ENCODE measurements at regions not wholly inside any gene's neighbourhood (a gene's known extent, or its start where the extent isn't known, plus 50 kb on each side); places are given as distances from the start of the nearest gene placed in this dataset.

GRCh38 chr12:124494751-124495129, 72.7 kb downstream of the NCOR2 start:
- peaks cover 22% of the 10 kb centered on the region for H3K4me1 ChIP-seq (ENCODE audit: control insufficient read depth, insufficient read depth, low read length)
- no peak overlapping the region for H3K4me3 ChIP-seq (ENCODE audit: low read depth, low read length)
- H3K27ac ChIP-seq (ENCODE audit: low read depth, low read length), result no peak overlapping the region
- no peaks in the 10 kb centered on the region for H3K9me3 ChIP-seq (ENCODE audit: control insufficient read depth, insufficient read depth, low read depth, low read length)
- no peaks in the 10 kb centered on the region for H3K27me3 ChIP-seq (ENCODE audit: control insufficient read depth, insufficient read depth, low read length)
- peaks cover 38% of the 10 kb centered on the region; the same call in 1 of the 2 replicates for H3K36me3 ChIP-seq (ENCODE audit: control insufficient read depth, insufficient read depth, low read length)
- no peak overlapping the region for H3K9ac ChIP-seq (ENCODE audit: low read length)

- H3K36me3 ChIP-seq (ENCODE audit: control insufficient read depth, insufficient read depth, low read length), result peaks cover 39% of the 10 kb centered on the region; the same call in 1 of the 2 replicates
These were observed 73.3 kb downstream of the NCOR2 start for GRCh38 chr12:124493809-124494750.

GRCh38 chr12:124492879-124493808, 74.3 kb downstream of the NCOR2 start:
- Histone ChIP-seq H3K4me3 (ENCODE audit: low read depth, low read length) (no peak overlapping the region), H3K36me3 (ENCODE audit: control insufficient read depth, insufficient read depth, low read length) (peaks cover 39% of the 10 kb centered on the region; the same call in 1 of the 2 replicates), H3K9me3 (ENCODE audit: control insufficient read depth, insufficient read depth, low read depth, low read length) (no peaks in the 10 kb centered on the region), H3K27ac (ENCODE audit: low read depth, low read length) (no peak overlapping the region), H3K9ac (ENCODE audit: low read length) (peak overlapping the region; percentile 30), H3K4me1 (ENCODE audit: control insufficient read depth, insufficient read depth, low read length) (peaks cover 18% of the 10 kb centered on the region; the same call in 1 of the 2 replicates), H3K27me3 (ENCODE audit: control insufficient read depth, insufficient read depth, low read length) (no peaks in the 10 kb centered on the region)

More at GRCh38 chr12:124493809-124494750, 73.3 kb downstream of the NCOR2 start:
- Histone ChIP-seq H3K9me3 (ENCODE audit: control insufficient read depth, insufficient read depth, low read depth, low read length) (no peaks in the 10 kb centered on the region), H3K4me1 (ENCODE audit: control insufficient read depth, insufficient read depth, low read length) (peaks cover 16% of the 10 kb centered on the region), H3K27me3 (ENCODE audit: control insufficient read depth, insufficient read depth, low read length) (no peaks in the 10 kb centered on the region), H3K27ac (ENCODE audit: low read depth, low read length) (no peak overlapping the region), H3K4me3 (ENCODE audit: low read depth, low read length) (no peak overlapping the region), H3K9ac (ENCODE audit: low read length) (no peak overlapping the region)

GRCh38 chr12:124491856-124492420, 75.5 kb downstream of the NCOR2 start:
- Histone ChIP-seq H3K9me3 (ENCODE audit: control insufficient read depth, insufficient read depth, low read depth, low read length) (no peaks in the 10 kb centered on the region), H3K27me3 (ENCODE audit: control insufficient read depth, insufficient read depth, low read length) (no peaks in the 10 kb centered on the region), H3K27ac (ENCODE audit: low read depth, low read length) (no peak overlapping the region), H3K4me1 (ENCODE audit: control insufficient read depth, insufficient read depth, low read length) (peaks cover 20% of the 10 kb centered on the region; the same call in 1 of the 2 replicates), H3K4me3 (ENCODE audit: low read depth, low read length) (no peak overlapping the region), H3K36me3 (ENCODE audit: control insufficient read depth, insufficient read depth, low read length) (peaks cover 39% of the 10 kb centered on the region; the same call in 1 of the 2 replicates), H3K9ac (ENCODE audit: low read length) (no peak overlapping the region)

- Histone ChIP-seq H3K9me3 (ENCODE audit: control insufficient read depth, insufficient read depth, low read depth, low read length) (no peaks in the 10 kb centered on the region), H3K4me1 (ENCODE audit: control insufficient read depth, insufficient read depth, low read length) (peaks cover 16% of the 10 kb centered on the region; the same call in 1 of the 2 replicates), H3K27ac (ENCODE audit: low read depth, low read length) (no peak overlapping the region), H3K9ac (ENCODE audit: low read length) (no peak overlapping the region), H3K27me3 (ENCODE audit: control insufficient read depth, insufficient read depth, low read length) (no peaks in the 10 kb centered on the region), H3K36me3 (ENCODE audit: control insufficient read depth, insufficient read depth, low read length) (peaks cover 42% of the 10 kb centered on the region), H3K4me3 (ENCODE audit: low read depth, low read length) (no peak overlapping the region)
These were observed 76.1 kb downstream of the NCOR2 start for GRCh38 chr12:124491310-124491709.

- Histone ChIP-seq H3K4me3 (ENCODE audit: low read depth, low read length) (no peak overlapping the region), H3K9ac (ENCODE audit: low read length) (no peak overlapping the region), H3K27ac (ENCODE audit: low read depth, low read length) (no peak overlapping the region), H3K4me1 (ENCODE audit: control insufficient read depth, insufficient read depth, low read length) (peaks cover 16% of the 10 kb centered on the region; the same call in 1 of the 2 replicates), H3K9me3 (ENCODE audit: control insufficient read depth, insufficient read depth, low read depth, low read length) (no peaks in the 10 kb centered on the region), H3K27me3 (ENCODE audit: control insufficient read depth, insufficient read depth, low read length) (no peaks in the 10 kb centered on the region), H3K36me3 (ENCODE audit: control insufficient read depth, insufficient read depth, low read length) (peaks cover 46% of the 10 kb centered on the region)
These were observed 76.7 kb downstream of the NCOR2 start for GRCh38 chr12:124490584-124491305.

- Histone ChIP-seq H3K4me1 (ENCODE audit: control insufficient read depth, insufficient read depth, low read length) (peaks cover 16% of the 10 kb centered on the region; the same call in 1 of the 2 replicates), H3K36me3 (ENCODE audit: control insufficient read depth, insufficient read depth, low read length) (peaks cover 49% of the 10 kb centered on the region), H3K27me3 (ENCODE audit: control insufficient read depth, insufficient read depth, low read length) (no peaks in the 10 kb centered on the region), H3K9ac (ENCODE audit: low read length) (no peak overlapping the region), H3K9me3 (ENCODE audit: control insufficient read depth, insufficient read depth, low read depth, low read length) (no peaks in the 10 kb centered on the region), H3K4me3 (ENCODE audit: low read depth, low read length) (no peak overlapping the region), H3K27ac (ENCODE audit: low read depth, low read length) (no peak overlapping the region)
These were observed 77.4 kb downstream of the NCOR2 start for GRCh38 chr12:124489915-124490583.

- Histone ChIP-seq H3K4me3 (ENCODE audit: low read depth, low read length) (no peak overlapping the region), H3K9ac (ENCODE audit: low read length) (no peak overlapping the region), H3K36me3 (ENCODE audit: control insufficient read depth, insufficient read depth, low read length) (peaks cover 42% of the 10 kb centered on the region), H3K27ac (ENCODE audit: low read depth, low read length) (0 out of 2 replicates have a peak overlapping the region, but pooled peaks have one; percentile 51), H3K9me3 (ENCODE audit: control insufficient read depth, insufficient read depth, low read depth, low read length) (no peaks in the 10 kb centered on the region), H3K4me1 (ENCODE audit: control insufficient read depth, insufficient read depth, low read length) (peaks cover 16% of the 10 kb centered on the region; the same call in 1 of the 2 replicates), H3K27me3 (ENCODE audit: control insufficient read depth, insufficient read depth, low read length) (no peaks in the 10 kb centered on the region)
These were observed 78.2 kb downstream of the NCOR2 start for GRCh38 chr12:124489220-124489619.

- Histone ChIP-seq H3K27ac (ENCODE audit: low read depth, low read length) (0 out of 2 replicates have a peak overlapping the region, but pooled peaks have one; percentile 51), H3K4me1 (ENCODE audit: control insufficient read depth, insufficient read depth, low read length) (peaks cover 16% of the 10 kb centered on the region; the same call in 1 of the 2 replicates), H3K9me3 (ENCODE audit: control insufficient read depth, insufficient read depth, low read depth, low read length) (no peaks in the 10 kb centered on the region), H3K36me3 (ENCODE audit: control insufficient read depth, insufficient read depth, low read length) (peaks cover 40% of the 10 kb centered on the region), H3K9ac (ENCODE audit: low read length) (no peak overlapping the region), H3K27me3 (ENCODE audit: control insufficient read depth, insufficient read depth, low read length) (no peaks in the 10 kb centered on the region), H3K4me3 (ENCODE audit: low read depth, low read length) (no peak overlapping the region)
These were observed 78.9 kb downstream of the NCOR2 start for GRCh38 chr12:124488520-124488919.
